HepG2 (cell line): ENCODE measurements at regions not wholly inside any gene's neighbourhood (a gene's known extent, or its start where the extent isn't known, plus 50 kb on each side); places are given as distances from the start of the nearest gene placed in this dataset.

Experiments
- AHR ChIP-seq: IDR thresholded peaks from 2 replicates; pipeline ENCODE4 v1.6.1; 2018; ENCODE audit warnings: missing genetic modification reagents, missing compliant biosample characterization
- ATF5 ChIP-seq: sonication (generic); formaldehyde crosslinking; IDR thresholded peaks from 2 replicates; pipeline ENCODE4 v1.4.0; 2020; ENCODE audit warnings: mild to moderate bottlenecking, low read depth, missing genetic modification reagents
- ATRX ChIP-seq: sonication (generic); formaldehyde crosslinking; IDR thresholded peaks from 2 replicates; pipeline ENCODE4 v1.4.0; 2020; ENCODE audit warnings: missing genetic modification reagents, borderline replicate concordance
- HMG20B ChIP-seq: conservative IDR thresholded peaks from 2 replicates; pipeline ENCODE4 v1.6.1; 2016; ENCODE audit warnings: missing genetic modification reagents, missing compliant biosample characterization
- HNRNPLL ChIP-seq: fragments of 200-400 bp; formaldehyde crosslinking; IDR thresholded peaks from 2 replicates; pipeline ENCODE4 v1.6.1; 2017; ENCODE audit warnings: mild to moderate bottlenecking, low read depth, low read length; ENCODE audit not compliant: poor library complexity, severe bottlenecking
- MAFF ChIP-seq: IDR thresholded peaks from 2 replicates; pipeline ENCODE4 v1.6.1; 2011; ENCODE audit warnings: low read depth, low read length, improper control_type of control experiment
- MTA1 ChIP-seq: sonication (generic); formaldehyde crosslinking; IDR thresholded peaks from 2 replicates; pipeline ENCODE4 v1.4.0; 2020; ENCODE audit warnings: missing genetic modification reagents, mild to moderate bottlenecking, borderline replicate concordance
- MTF2 ChIP-seq: sonication (generic); formaldehyde crosslinking; IDR thresholded peaks from 2 replicates; pipeline ENCODE4 v1.5.0; 2020; ENCODE audit warnings: missing genetic modification reagents, borderline replicate concordance
- NFIB ChIP-seq: sonication (generic); formaldehyde crosslinking; IDR thresholded peaks from 2 replicates; pipeline ENCODE4 v1.9.0; 2021; ENCODE audit warnings: missing genetic modification reagents, mild to moderate bottlenecking, borderline replicate concordance
- NFYB ChIP-seq: sonication (generic); formaldehyde crosslinking; IDR thresholded peaks from 2 replicates; pipeline ENCODE4 v1.4.0; 2020; ENCODE audit warnings: missing genetic modification reagents
- NR2C2 ChIP-seq: sonication (generic); formaldehyde crosslinking; IDR thresholded peaks from 2 replicates; pipeline ENCODE4 v1.4.0; 2020; ENCODE audit warnings: missing genetic modification reagents, mild to moderate bottlenecking, moderate library complexity, borderline replicate concordance
- PPARG ChIP-seq: conservative IDR thresholded peaks from 2 replicates; pipeline ENCODE4 v1.6.1; 2016; ENCODE audit warnings: missing biosample characterization, missing genetic modification reagents
- ZBTB14 ChIP-seq: sonication (generic); formaldehyde crosslinking; IDR thresholded peaks from 2 replicates; pipeline ENCODE4 v1.4.0; 2020; ENCODE audit warnings: missing genetic modification reagents
- ZKSCAN5 ChIP-seq: sonication (generic); formaldehyde crosslinking; IDR thresholded peaks from 2 replicates; pipeline ENCODE4 v1.5.1; 2020; ENCODE audit warnings: mild to moderate bottlenecking, missing genetic modification reagents
- ZNF235 ChIP-seq: sonication (generic); formaldehyde crosslinking; IDR thresholded peaks from 2 replicates; pipeline ENCODE4 v1.8.1; 2023; ENCODE audit warnings: mild to moderate bottlenecking, missing genetic modification reagents, borderline replicate concordance
- ZNF329 ChIP-seq: sonication (generic); formaldehyde crosslinking; IDR thresholded peaks from 2 replicates; pipeline ENCODE4 v1.9.0; 2021; ENCODE audit warnings: low read depth, mild to moderate bottlenecking, missing genetic modification reagents
- ZNF510 ChIP-seq: sonication (generic); formaldehyde crosslinking; IDR thresholded peaks from 2 replicates; pipeline ENCODE4 v1.4.0; 2020; ENCODE audit warnings: low read depth, mild to moderate bottlenecking, missing genetic modification reagents
- ZNF546 ChIP-seq: sonication (generic); formaldehyde crosslinking; conservative IDR thresholded peaks from 2 replicates; pipeline ENCODE4 v1.8.1; 2023; ENCODE audit warnings: mild to moderate bottlenecking, missing genetic modification reagents
- ZNF605 ChIP-seq: sonication (generic); formaldehyde crosslinking; IDR thresholded peaks from 2 replicates; pipeline ENCODE4 v1.8.0; 2022; ENCODE audit warnings: mild to moderate bottlenecking, missing genetic modification reagents
- ZNF713 ChIP-seq: sonication (generic); formaldehyde crosslinking; IDR thresholded peaks from 2 replicates; pipeline ENCODE4 v1.4.0; 2020; ENCODE audit warnings: mild to moderate bottlenecking, missing genetic modification reagents
- ZNF720 ChIP-seq: sonication (generic); formaldehyde crosslinking; IDR thresholded peaks from 2 replicates; pipeline ENCODE4 v1.4.0; 2020; ENCODE audit warnings: missing genetic modification reagents
- ZNF749 ChIP-seq: sonication (generic); formaldehyde crosslinking; IDR thresholded peaks from 2 replicates; pipeline ENCODE4 v1.8.0; 2022; ENCODE audit warnings: mild to moderate bottlenecking, missing genetic modification reagents, moderate library complexity, borderline replicate concordance
- ZNF839 ChIP-seq: sonication (generic); formaldehyde crosslinking; IDR thresholded peaks from 2 replicates; pipeline ENCODE4 v1.4.0; 2020; ENCODE audit warnings: missing genetic modification reagents, mild to moderate bottlenecking, borderline replicate concordance
- TF ChIP-seq, protein P1 (sequence below): sonication (generic); formaldehyde crosslinking; IDR thresholded peaks from 2 replicates; pipeline ENCODE4 v1.4.0; 2020; ENCODE audit warnings: low read depth, mild to moderate bottlenecking, missing genetic modification reagents
- TF ChIP-seq, protein P2 (sequence below): sonication (generic); formaldehyde crosslinking; IDR thresholded peaks from 2 replicates; pipeline ENCODE4 v1.5.0; 2020; ENCODE audit warnings: mild to moderate bottlenecking, missing genetic modification reagents

- 0 out of 2 replicates have a peak, but pooled peaks have one; percentile 87 for TF ChIP-seq ATF5 (CRISPR knock-in tag)
- TF ChIP-seq NFYB (CRISPR knock-in tag): peak; percentile 62
- peak; percentile 75 for TF ChIP-seq PPARG
- no peak; the same call in 1 of the 2 replicates for TF ChIP-seq ZNF329 (CRISPR knock-in tag)
- peak; percentile 90; the same call in 1 of the 2 replicates for TF ChIP-seq ZNF510 (CRISPR knock-in tag)
- 0 out of 2 replicates have a peak, but pooled peaks have one; percentile 24 for TF ChIP-seq ZNF839
- peak; percentile 95 for TF ChIP-seq ZNF546 (CRISPR knock-in tag)
- no peak for TF ChIP-seq HMG20B (CRISPR knock-in tag)
- TF ChIP-seq ZNF605 (CRISPR knock-in tag): peak; percentile 73
- peak; percentile 57; the same call in 1 of the 2 replicates for TF ChIP-seq ZNF235 (CRISPR knock-in tag)
- no peak for TF ChIP-seq ZNF720 (CRISPR knock-in tag)
- TF ChIP-seq, protein P1, sequence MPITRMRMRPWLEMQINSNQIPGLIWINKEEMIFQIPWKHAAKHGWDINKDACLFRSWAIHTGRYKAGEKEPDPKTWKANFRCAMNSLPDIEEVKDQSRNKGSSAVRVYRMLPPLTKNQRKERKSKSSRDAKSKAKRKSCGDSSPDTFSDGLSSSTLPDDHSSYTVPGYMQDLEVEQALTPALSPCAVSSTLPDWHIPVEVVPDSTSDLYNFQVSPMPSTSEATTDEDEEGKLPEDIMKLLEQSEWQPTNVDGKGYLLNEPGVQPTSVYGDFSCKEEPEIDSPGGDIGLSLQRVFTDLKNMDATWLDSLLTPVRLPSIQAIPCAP: peak; percentile 80
- peak; percentile 97 for TF ChIP-seq AHR (CRISPR knock-in tag)
- TF ChIP-seq ZKSCAN5 (CRISPR knock-in tag): no peak
- no peak for TF ChIP-seq MAFF
- TF ChIP-seq, protein P2, sequence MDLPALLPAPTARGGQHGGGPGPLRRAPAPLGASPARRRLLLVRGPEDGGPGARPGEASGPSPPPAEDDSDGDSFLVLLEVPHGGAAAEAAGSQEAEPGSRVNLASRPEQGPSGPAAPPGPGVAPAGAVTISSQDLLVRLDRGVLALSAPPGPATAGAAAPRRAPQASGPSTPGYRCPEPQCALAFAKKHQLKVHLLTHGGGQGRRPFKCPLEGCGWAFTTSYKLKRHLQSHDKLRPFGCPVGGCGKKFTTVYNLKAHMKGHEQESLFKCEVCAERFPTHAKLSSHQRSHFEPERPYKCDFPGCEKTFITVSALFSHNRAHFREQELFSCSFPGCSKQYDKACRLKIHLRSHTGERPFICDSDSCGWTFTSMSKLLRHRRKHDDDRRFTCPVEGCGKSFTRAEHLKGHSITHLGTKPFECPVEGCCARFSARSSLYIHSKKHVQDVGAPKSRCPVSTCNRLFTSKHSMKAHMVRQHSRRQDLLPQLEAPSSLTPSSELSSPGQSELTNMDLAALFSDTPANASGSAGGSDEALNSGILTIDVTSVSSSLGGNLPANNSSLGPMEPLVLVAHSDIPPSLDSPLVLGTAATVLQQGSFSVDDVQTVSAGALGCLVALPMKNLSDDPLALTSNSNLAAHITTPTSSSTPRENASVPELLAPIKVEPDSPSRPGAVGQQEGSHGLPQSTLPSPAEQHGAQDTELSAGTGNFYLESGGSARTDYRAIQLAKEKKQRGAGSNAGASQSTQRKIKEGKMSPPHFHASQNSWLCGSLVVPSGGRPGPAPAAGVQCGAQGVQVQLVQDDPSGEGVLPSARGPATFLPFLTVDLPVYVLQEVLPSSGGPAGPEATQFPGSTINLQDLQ (CRISPR knock-in tag): peak; percentile 89
- peak; percentile 79 for TF ChIP-seq NR2C2 (CRISPR knock-in tag)
- TF ChIP-seq ZNF713 (CRISPR knock-in tag): peak; percentile 92
- TF ChIP-seq ZNF749 (CRISPR knock-in tag): peak; percentile 96; the same call in 1 of the 2 replicates
- no peak for TF ChIP-seq NFIB (CRISPR knock-in tag)
- no peak for TF ChIP-seq ZBTB14 (CRISPR knock-in tag)
- no peak for TF ChIP-seq ATRX
- peak; percentile 94; the same call in 1 of the 2 replicates for TF ChIP-seq MTA1 (CRISPR knock-in tag)
- peak; percentile 95 for TF ChIP-seq HNRNPLL
- peak; percentile 66; the same call in 1 of the 2 replicates for TF ChIP-seq MTF2 (CRISPR knock-in tag)
Observed at GRCh38 chr1:222465211-222466041, 82.5 kb downstream of the HHIPL2 start (continued).
